Right atrium auricular region (tissue), 2 donors: ENCODE measurements at regions not wholly inside any gene's neighbourhood (a gene's known extent, or its start where the extent isn't known, plus 50 kb on each side); places are given as distances from the start of the nearest gene placed in this dataset.

Experiments
- DNase-seq: peaks from one replicate; pipeline ENCODE4 v3.0.0-alpha.2; 2019; ENCODE audit warnings: low spot score
- H3K27ac ChIP-seq, 2 donors: fragments of 200-600 bp; sonication (generic); 1 replicate in 1 of 2; 2 replicates in 1 of 2; pipeline ENCODE4 v1.5.1; 2016 to 2019
- H3K27me3 ChIP-seq, 2 donors: fragments of 200-600 bp; sonication (generic); one replicate each; pipeline versions ENCODE4 v1.5.1 to v1.6.0; 2017 to 2019
- H3K36me3 ChIP-seq: fragments of 200-600 bp; sonication (generic); one replicate; pipeline ENCODE4 v1.5.1; 2016
- H3K4me1 ChIP-seq, 2 donors: fragments of 200-600 bp; sonication (generic); one replicate each; pipeline versions ENCODE4 v1.5.1 to v1.6.0; 2017 to 2019
- H3K4me3 ChIP-seq, 2 donors: fragments of 200-600 bp; sonication (generic); 1 replicate in 1 of 2; 2 replicates in 1 of 2; pipeline ENCODE4 v1.5.1; 2017 to 2019; ENCODE audit warnings: mild to moderate bottlenecking in 1 of 2, moderate library complexity in 1 of 2
- H3K9me3 ChIP-seq, 2 donors: fragments of 200-600 bp; sonication (generic); one replicate each; pipeline ENCODE4 v1.5.1; 2019
- CTCF ChIP-seq, 2 donors: fragments of 200-600 bp; sonication (generic); IDR thresholded peaks; one replicate each; pipeline ENCODE4 v1.5.1; 2019; ENCODE audit warnings: antibody characterized with exemption in 2 of 2

GRCh38 chr15:38689522-38689921 is 124.9 kb upstream of the RASGRP1 start:
- Histone ChIP-seq H3K36me3 (no peaks in the 10 kb centered on the region), H3K27ac (no peak overlapping the region), H3K27me3 (no peaks in the 10 kb centered on the region), H3K4me3 (no peak overlapping the region), H3K4me1 (peaks cover 0 to 5% of the 10 kb centered on the region in 2 donors), H3K9me3 (no peaks in the 10 kb centered on the region)
- TF ChIP-seq CTCF (IDR thresholded peaks at IDR 0.05) = no peak
- no peak for DNase-seq

DNA sequence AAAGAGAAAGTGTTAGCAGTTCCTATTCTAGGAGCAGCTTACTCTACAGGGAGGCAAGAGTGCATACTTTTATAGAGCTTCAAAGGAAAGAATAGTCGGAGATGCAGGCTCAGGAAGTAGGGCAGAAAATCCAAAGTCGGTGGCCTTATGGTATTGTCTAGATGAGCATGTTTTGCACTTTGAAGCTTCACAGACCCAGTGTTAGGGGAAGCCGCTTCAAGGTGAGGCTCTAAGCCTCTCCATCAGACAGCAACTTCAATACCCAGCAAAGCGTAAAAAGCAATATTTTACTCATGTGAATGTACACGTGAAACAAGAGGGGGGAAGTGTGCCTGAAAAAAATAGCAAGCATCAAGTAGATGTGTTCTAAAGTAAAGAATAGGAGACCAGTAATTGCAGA is 125.6 kb upstream of the RASGRP1 start:
- no peaks in the 10 kb centered on the region for H3K36me3 ChIP-seq
- H3K27me3 ChIP-seq = no peaks in the 10 kb centered on the region
- TF ChIP-seq CTCF (IDR thresholded peaks at IDR 0.05) = no peak
- H3K4me1 ChIP-seq = peaks cover 0 to 5% of the 10 kb centered on the region in 2 donors
- DNase-seq = no peak
- no peaks in the 10 kb centered on the region for H3K9me3 ChIP-seq
- H3K27ac ChIP-seq = no peak overlapping the region
- H3K4me3 ChIP-seq = no peak overlapping the region

- DNase-seq = peak; percentile 77
- peaks cover 0 to 5% of the 10 kb centered on the region in 2 donors for H3K4me1 ChIP-seq
- TF ChIP-seq CTCF (IDR thresholded peaks at IDR 0.05) = peak; percentile 75 to 86
- no peak overlapping the region for H3K27ac ChIP-seq
- no peak overlapping the region for H3K4me3 ChIP-seq
- no peaks in the 10 kb centered on the region for H3K9me3 ChIP-seq
- no peaks in the 10 kb centered on the region for H3K36me3 ChIP-seq
- no peaks in the 10 kb centered on the region for H3K27me3 ChIP-seq
Measured at GRCh38 chr15:38690719-38691332, 126.2 kb upstream of the RASGRP1 start.

DNA sequence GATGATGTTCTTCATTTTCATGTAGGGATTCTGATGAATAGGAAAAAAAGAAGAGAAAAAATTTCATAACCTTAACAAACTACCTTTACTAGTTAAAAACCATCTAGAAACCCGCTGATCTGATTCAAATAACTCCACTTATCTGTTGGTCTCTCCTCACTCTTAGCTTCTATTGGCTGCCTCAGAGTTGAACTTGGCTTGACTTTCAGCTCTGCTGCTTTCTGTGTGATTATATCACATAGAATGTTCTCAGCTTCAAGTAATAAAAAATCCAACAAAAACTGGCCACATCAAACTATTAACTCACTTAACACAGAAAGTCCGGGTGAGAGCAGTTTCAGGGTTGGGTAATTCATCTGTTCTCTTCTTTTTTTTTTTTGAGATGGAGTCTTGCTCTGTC is 126.8 kb upstream of the RASGRP1 start:
- H3K4me3 ChIP-seq = no peak overlapping the region
- no peaks in the 10 kb centered on the region for H3K9me3 ChIP-seq
- H3K27ac ChIP-seq = no peak overlapping the region
- H3K27me3 ChIP-seq = no peaks in the 10 kb centered on the region
- H3K4me1 ChIP-seq = peaks cover 0 to 5% of the 10 kb centered on the region in 2 donors
- DNase-seq = no peak
- TF ChIP-seq CTCF (IDR thresholded peaks at IDR 0.05) = no peak
- H3K36me3 ChIP-seq = no peaks in the 10 kb centered on the region

DNA sequence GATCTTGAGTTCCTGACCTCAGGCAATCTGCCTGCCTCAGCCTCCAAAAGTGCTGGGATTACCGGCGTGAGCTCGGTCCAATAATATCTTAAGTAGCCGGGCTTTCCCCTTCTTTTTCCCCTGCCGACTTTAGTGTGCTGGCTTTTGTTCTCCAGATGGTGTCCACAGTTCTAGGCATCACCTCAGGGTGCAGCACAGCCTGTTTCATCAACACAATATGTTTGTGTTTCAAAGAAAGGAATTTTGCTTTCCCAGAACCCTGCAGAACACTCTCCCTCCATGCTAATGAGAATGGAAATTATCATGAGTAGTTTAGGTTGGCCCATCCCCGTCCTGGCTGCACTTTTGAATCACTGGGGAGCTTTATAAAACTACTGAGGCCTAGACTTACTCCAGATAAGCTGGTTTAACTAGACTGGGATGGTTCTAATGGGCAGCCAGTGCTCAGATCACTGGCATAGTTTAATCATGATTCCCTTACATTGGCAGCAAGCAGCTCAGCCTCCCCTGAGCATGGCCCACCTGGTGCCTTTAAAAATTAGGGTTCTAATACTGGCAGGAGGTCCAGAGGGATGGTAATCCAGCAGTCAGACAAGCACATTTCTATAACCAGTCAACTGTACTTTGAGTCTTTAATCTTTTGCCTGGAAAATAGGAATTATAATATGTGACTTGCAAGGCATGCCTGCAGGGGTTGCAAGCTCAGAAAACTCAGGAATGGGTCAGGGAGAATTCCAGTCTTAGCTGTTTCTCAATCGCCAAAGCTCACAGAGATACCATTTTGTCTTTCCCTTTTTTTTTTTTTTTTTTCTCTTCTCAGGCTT is 127.6 kb upstream of the RASGRP1 start:
- no peaks in the 10 kb centered on the region for H3K36me3 ChIP-seq
- no peaks in the 10 kb centered on the region for H3K27me3 ChIP-seq
- H3K4me3 ChIP-seq = no peak overlapping the region
- no peaks in the 10 kb centered on the region for H3K9me3 ChIP-seq
- peaks cover 0 to 5% of the 10 kb centered on the region in 2 donors for H3K4me1 ChIP-seq
- TF ChIP-seq CTCF (IDR thresholded peaks at IDR 0.05) = no peak
- no peak overlapping the region for H3K27ac ChIP-seq
- DNase-seq = no peak
